GM12878 (cell line): ENCODE measurements at regions not wholly inside any gene's neighbourhood (a gene's known extent, or its start where the extent isn't known, plus 50 kb on each side); places are given as distances from the start of the nearest gene placed in this dataset.

Experiments used
- ATAC-seq: fragments of 200-7000 bp; cut with Tn5 transposase; 3 replicates; pipeline ENCODE4 v1.9.1; 2020; ENCODE audit warnings: mild to moderate bottlenecking, moderate library complexity
- BruUV-seq: library from RNA; stranded (reverse); fragments of 400-500 nt; replicated peaks from 2 replicates; lab custom pipeline; 2021; lab: Mats Ljungman, UMichigan
- CTCF ChIA-PET: fragments of 300-600 bp; sonication (Branson Sonifier 250); formaldehyde crosslinking; extraction: SDS; loops from one replicate; lab custom pipeline; 2021; ENCODE audit warnings: inconsistent platforms; lab: Yijun Ruan, JAX
- POLR2A ChIA-PET: fragments of 350-600 bp; formaldehyde crosslinking; extraction: SDS; loops from one replicate; lab custom pipeline; 2021; ENCODE audit warnings: inconsistent platforms; lab: Charles Lee
- RAD21 ChIA-PET: fragments of 300-600 bp; sonication (Branson Sonifier 250); formaldehyde crosslinking; loops from one replicate; lab custom pipeline; 2023; ENCODE audit warnings: antibody characterized with exemption; ENCODE audit not compliant: unreplicated experiment; lab: Charles Lee
- SMC1A ChIA-PET: fragments of 300-600 bp; sonication (Branson Sonifier 250); formaldehyde crosslinking; loops from one replicate; lab custom pipeline; 2023; ENCODE audit not compliant: unreplicated experiment, uncharacterized antibody; lab: Charles Lee
- DNase-seq: peaks from one replicate; pipeline ENCODE4 v3.0.0-alpha.2; 2011; ENCODE audit warnings: low read depth, low spot score
- FAIRE-seq: peaks from 3 replicates; lab custom pipeline; 2011; peaks lifted over from hg19 to GRCh38; lab: Jason Lieb, UNC
- H2AFZ ChIP-seq: 2 replicates; pipeline ENCODE4 v1.6.0; 2011; ENCODE audit warnings: low read depth, low read length, control low read depth; ENCODE audit not compliant: control insufficient read depth
- H3K27ac ChIP-seq: 2 replicates; pipeline ENCODE4 v1.5.1; 2011; ENCODE audit warnings: control low read depth; ENCODE audit not compliant: control insufficient read depth, insufficient read depth
- H3K27me3 ChIP-seq, 2 experiments: replicated peaks in 1 of 2; 2 replicates each; pipeline versions ENCODE4 v1.6.0 to v1.6.1; 2011; ENCODE audit warnings: low read length in 1 of 2; ENCODE audit not compliant: control insufficient read depth in 2 of 2, insufficient read depth in 2 of 2
- H3K36me3 ChIP-seq, 2 experiments: 2 replicates each; pipeline ENCODE4 v1.5.1; 2011; ENCODE audit warnings: low read length in 1 of 2; ENCODE audit not compliant: control insufficient read depth in 2 of 2, insufficient read depth in 2 of 2
- H3K4me1 ChIP-seq: 2 replicates; pipeline ENCODE4 v1.6.1; 2011; ENCODE audit warnings: mild to moderate bottlenecking, low read length, moderate library complexity, mixed read lengths; ENCODE audit not compliant: control insufficient read depth, insufficient read depth
- H3K4me2 ChIP-seq: 2 replicates; pipeline ENCODE4 v1.6.0; 2011; ENCODE audit warnings: control low read depth; ENCODE audit not compliant: control insufficient read depth, insufficient read depth
- H3K4me3 ChIP-seq: fragments of 200-600 bp; sonication (generic); 2 replicates; pipeline ENCODE4 v1.5.1; 2016
- H3K79me2 ChIP-seq: 2 replicates; pipeline ENCODE4 v1.6.0; 2011; ENCODE audit warnings: low read length; ENCODE audit not compliant: control insufficient read depth, insufficient read depth
- H3K9ac ChIP-seq: 2 replicates; pipeline ENCODE4 v1.8.0; 2011; ENCODE audit warnings: low read length, control low read depth, mixed read lengths; ENCODE audit not compliant: control insufficient read depth, insufficient read depth
- H3K9me3 ChIP-seq: replicated peaks from 3 replicates; pipeline ENCODE4 v1.5.1; 2011; ENCODE audit warnings: mild to moderate bottlenecking, low read length; ENCODE audit not compliant: control insufficient read depth, insufficient read depth
- H4K20me1 ChIP-seq: 2 replicates; pipeline ENCODE4 v1.6.0; 2011; ENCODE audit not compliant: control insufficient read depth, insufficient read depth
- ATF2 ChIP-seq: IDR thresholded peaks from 2 replicates; pipeline ENCODE4 v1.6.1; 2012; ENCODE audit warnings: low read length, inconsistent platforms
- BCL11A ChIP-seq: IDR thresholded peaks from 2 replicates; pipeline ENCODE4 v1.6.1; 2011; ENCODE audit warnings: low read depth, low read length
- BHLHE40 ChIP-seq, 2 experiments: fragments of 450-650 bp in 1 of 2; IDR thresholded peaks; 2 replicates each; pipeline ENCODE4 v1.6.1; 2011 to 2017; ENCODE audit warnings: low read depth in 2 of 2, borderline replicate concordance in 1 of 2, improper control_type of control experiment in 1 of 2, low read length in 1 of 2, mild to moderate bottlenecking in 1 of 2
- BRCA1 ChIP-seq: IDR thresholded peaks from 2 replicates; pipeline ENCODE4 v1.6.1; 2011; ENCODE audit warnings: low read depth, low read length, improper control_type of control experiment
- CBX3 ChIP-seq: fragments of 200-600 bp; sonication (generic); IDR thresholded peaks from 2 replicates; pipeline ENCODE4 v1.6.1; 2016; ENCODE audit warnings: low read depth, borderline replicate concordance
- CHD4 ChIP-seq: fragments of 200-600 bp; sonication (generic); IDR thresholded peaks from 2 replicates; pipeline ENCODE4 v1.6.1; 2016; ENCODE audit warnings: mild to moderate bottlenecking
- DPF2 ChIP-seq: fragments of 450-650 bp; IDR thresholded peaks from 2 replicates; pipeline ENCODE4 v1.6.1; 2017; ENCODE audit warnings: mild to moderate bottlenecking
- EP300 ChIP-seq, 2 experiments: fragments of 150-350 bp in 1 of 2; IDR thresholded peaks; 2 replicates each; pipeline ENCODE4 v1.6.1; 2011 to 2012; ENCODE audit warnings: low read depth in 2 of 2, low read length in 2 of 2, borderline replicate concordance in 1 of 2, improper control_type of control experiment in 1 of 2, inconsistent platforms in 1 of 2; ENCODE audit not compliant: control insufficient read depth in 1 of 2
- EZH2 ChIP-seq: IDR thresholded peaks from 2 replicates; pipeline ENCODE4 v1.6.1; 2012; ENCODE audit warnings: low read depth, mild to moderate bottlenecking, control low read depth, inconsistent platforms, low read length, borderline replicate concordance; ENCODE audit not compliant: control insufficient read depth
- FOXM1 ChIP-seq: IDR thresholded peaks from 2 replicates; pipeline ENCODE4 v1.6.1; 2012; ENCODE audit warnings: low read depth, mild to moderate bottlenecking, inconsistent platforms, low read length, moderate library complexity
- GATAD2B ChIP-seq: fragments of 450-650 bp; conservative IDR thresholded peaks from 2 replicates; pipeline ENCODE4 v1.6.1; 2017; ENCODE audit warnings: low read depth, mild to moderate bottlenecking, moderate library complexity
- IKZF1 ChIP-seq: fragments of 450-650 bp; conservative IDR thresholded peaks from 2 replicates; pipeline ENCODE4 v1.6.1; 2017; ENCODE audit warnings: antibody characterized with exemption, mild to moderate bottlenecking
- IKZF2 ChIP-seq, 2 experiments: fragments of 450-650 bp; IDR thresholded peaks; 2 replicates each; pipeline ENCODE4 v1.6.1; 2017; ENCODE audit warnings: mild to moderate bottlenecking in 2 of 2, moderate library complexity in 2 of 2
- IRF4 ChIP-seq: IDR thresholded peaks from 2 replicates; pipeline ENCODE4 v1.6.1; 2011; ENCODE audit warnings: low read depth, low read length
- JUNB ChIP-seq: IDR thresholded peaks from 2 replicates; pipeline ENCODE4 v1.6.1; 2016; ENCODE audit warnings: antibody characterized with exemption, mild to moderate bottlenecking
- KAT2A ChIP-seq: conservative IDR thresholded peaks from 2 replicates; pipeline ENCODE4 v1.6.1; 2011; ENCODE audit warnings: low read depth, low read length; ENCODE audit not compliant: control insufficient read depth
- MEF2A ChIP-seq: IDR thresholded peaks from 2 replicates; pipeline ENCODE4 v1.6.1; 2011; ENCODE audit warnings: low read depth, mild to moderate bottlenecking, low read length, moderate library complexity; ENCODE audit not compliant: insufficient read depth
- MYB ChIP-seq: fragments of 150-350 bp; IDR thresholded peaks from 2 replicates; pipeline ENCODE4 v1.6.1; 2014; ENCODE audit warnings: mild to moderate bottlenecking, low read depth, low read length, borderline replicate concordance
- NFIC ChIP-seq: IDR thresholded peaks from 2 replicates; pipeline ENCODE4 v1.6.1; 2012; ENCODE audit warnings: low read depth, mild to moderate bottlenecking, inconsistent platforms, low read length, moderate library complexity
- NR2C1 ChIP-seq: fragments of 450-650 bp; IDR thresholded peaks from 2 replicates; pipeline ENCODE4 v1.6.1; 2017; ENCODE audit warnings: antibody characterized with exemption, mild to moderate bottlenecking, moderate library complexity
- POLR2A ChIP-seq: IDR thresholded peaks from 2 replicates; pipeline ENCODE4 v1.6.1; 2011; ENCODE audit warnings: low read depth, mild to moderate bottlenecking, low read length
- RBBP5 ChIP-seq: fragments of 200-600 bp; sonication (generic); conservative IDR thresholded peaks from 2 replicates; pipeline ENCODE4 v1.6.1; 2016
- RUNX3 ChIP-seq: IDR thresholded peaks from 2 replicates; pipeline ENCODE4 v1.6.1; 2012; ENCODE audit warnings: low read length, inconsistent platforms
- TAF1 ChIP-seq: IDR thresholded peaks from 2 replicates; pipeline ENCODE4 v1.6.1; 2011; ENCODE audit warnings: mild to moderate bottlenecking, low read depth, low read length, borderline replicate concordance
- WRNIP1 ChIP-seq: IDR thresholded peaks from 2 replicates; pipeline ENCODE4 v1.6.1; 2011; ENCODE audit warnings: low read depth, low read length, improper control_type of control experiment, borderline replicate concordance
- ZNF274 ChIP-seq: IDR thresholded peaks from one replicate; pipeline ENCODE4 v1.8.0; 2011; ENCODE audit not compliant: insufficient read length, insufficient read depth
- WGBS: methylation state at CpG from one replicate; pipeline ENCODE4 v1.1.6; 2016; ENCODE audit warnings: low lambda C conversion rate; ENCODE audit not compliant: insufficient replicate concordance, insufficient coverage; ENCODE audit errors: missing lambda C conversion rate; 5-methylcytosine and 5-hydroxymethylcytosine counted together
- in situ Hi-C: fragments of 300-500 bp; cut with MboI; formaldehyde crosslinking; loops from 9 replicates; pipeline ENCODE4 v1.14.3; 2018; ENCODE audit warnings: mixed read lengths
- intact Hi-C: fragments of 100-400 bp; cut with micrococcal nuclease; formaldehyde crosslinking; loops from one replicate; pipeline ENCODE4 v1.14.2; 2022; ENCODE audit not compliant: unreplicated experiment

- TF ChIP-seq TAF1 (no peak), MYB (no peak), BHLHE40 (IDR thresholded peaks at IDR 0.05; ENCODE audit: borderline replicate concordance in 1 of 2, low read depth in 2 of 2, low read length in 1 of 2) (no peak), EZH2 (no peak), DPF2 (no peak), BRCA1 (no peak), POLR2A (no peak)
Observed at GRCh38 chr14:45907782-45908181, 654.8 kb upstream of the MIS18BP1 start (continued).

- H3K4me3 ChIP-seq, result no peak overlapping the region
- WGBS, result 6% methylated on average over 1 of the region's 1 CpG
- no peaks in the 10 kb centered on the region for H3K27me3 ChIP-seq
- H3K4me1 ChIP-seq, result peaks cover 4% of the 10 kb centered on the region; the same call in 1 of the 2 replicates
- no TSS peak for BruUV-seq
- intact Hi-C loops, result no loop called here
- ChIA-PET CTCF (interaction anchor here (0.6 to 1.3 kb wide), 3 partner anchors 17 to 134 kb away, joined by 3 to 5 read pairs (median 3); no protein-coding TSS in a partner anchor), RAD21 (interaction anchor here (1.1 to 1.6 kb wide), 3 partner anchors 10 to 39 kb away, joined by 4 to 8 read pairs (median 5); no protein-coding TSS in a partner anchor), SMC1A (interaction anchor here (0.8 to 4.0 kb wide), 8 partner anchors 10 to 102 kb away, joined by 3 to 20 read pairs (median 4); no protein-coding TSS in a partner anchor), POLR2A (interaction anchor here (1.0 to 1.1 kb wide), 3 partner anchors 12 to 39 kb away, joined by 3 to 4 read pairs (median 3); no protein-coding TSS in a partner anchor)
- no peak overlapping the region for H2AFZ ChIP-seq
- no peaks in the 10 kb centered on the region for H3K36me3 ChIP-seq
- in situ Hi-C loops, result no loop called here
- 0 out of 2 replicates have a peak overlapping the region, but pooled peaks have one; percentile 9 for H3K4me2 ChIP-seq
- H4K20me1 ChIP-seq, result no peaks in the 10 kb centered on the region
- H3K9ac ChIP-seq, result no peak overlapping the region
- no peaks in the 10 kb centered on the region for H3K79me2 ChIP-seq
- ATAC-seq, result peak; percentile 75
- H3K27ac ChIP-seq, result no peak overlapping the region
- DNase-seq, result peak; percentile 23
- no peaks in the 10 kb centered on the region; the same call in 2 of the 3 replicates for H3K9me3 ChIP-seq
- no peak for FAIRE-seq
- TF ChIP-seq FOXM1 (peak; percentile 54; the same call in 1 of the 2 replicates), EP300 (IDR thresholded peaks at IDR 0.05; ENCODE audit: borderline replicate concordance in 1 of 2, control insufficient read depth in 1 of 2, low read depth in 2 of 2, low read length in 2 of 2) (peak in 1 of 2 experiments; percentile 25; a peak in 1 of 4 replicates), NR2C1 (no peak), CBX3 (no peak), MEF2A (peak; percentile 63; the same call in 1 of the 2 replicates), ATF2 (peak; percentile 65; the same call in 1 of the 2 replicates), WRNIP1 (no peak), GATAD2B (no peak), BCL11A (peak; percentile 41; the same call in 1 of the 2 replicates), RBBP5 (no peak), RUNX3 (peak; percentile 96), IKZF1 (no peak), IKZF2 (IDR thresholded peaks at IDR 0.05) (0 out of 4 replicates have a peak, but pooled peaks of 1 of the 2 experiments have one; percentile 12), JUNB (peak; percentile 89), KAT2A (no peak), ZNF274 (no peak), NFIC (peak; percentile 82), IRF4 (0 out of 2 replicates have a peak, but pooled peaks have one; percentile 32), EZH2 (no peak), CHD4 (no peak)
Observed at GRCh38 chr14:45906257-45906656, 653.3 kb upstream of the MIS18BP1 start.
